PC-3 (cell line): ENCODE measurements at regions not wholly inside any gene's neighbourhood (a gene's known extent, or its start where the extent isn't known, plus 50 kb on each side); places are given as distances from the start of the nearest gene placed in this dataset.

Experiments used
- ATAC-seq: fragments of 200-7000 bp; cut with Tn5 transposase; 2 replicates; pipeline ENCODE4 v1.9.1; 2020; ENCODE audit warnings: mild to moderate bottlenecking, moderate library complexity
- BruUV-seq: library from RNA; stranded (reverse); fragments of 400-500 nt; replicated peaks from 2 replicates; lab custom pipeline; 2021; lab: Mats Ljungman, UMichigan
- CTCF ChIA-PET: fragments of 300-600 bp; sonication (Branson Sonifier 250); formaldehyde crosslinking; loops from one replicate; lab custom pipeline; 2022; ENCODE audit warnings: antibody characterized with exemption; lab: Charles Lee
- POLR2A ChIA-PET: fragments of 300-600 bp; sonication (Branson Sonifier 250); formaldehyde crosslinking; loops from one replicate; lab custom pipeline; 2022; ENCODE audit warnings: antibody characterized with exemption; ENCODE audit not compliant: unreplicated experiment; lab: Charles Lee
- DNase-seq: peaks from one replicate; pipeline ENCODE4 v3.0.0-alpha.2; 2015
- H2AFZ ChIP-seq: fragments of 300-600 bp; sonication (generic); 2 replicates; pipeline ENCODE4 v1.6.0; 2016; ENCODE audit warnings: antibody characterized with exemption, low read length
- H3F3A ChIP-seq: fragments of 300-600 bp; sonication (generic); one replicate; pipeline ENCODE4 v1.6.0; 2017; ENCODE audit warnings: antibody characterized with exemption, low read length, control low read depth, mild to moderate bottlenecking; ENCODE audit not compliant: unreplicated experiment
- H3K27ac ChIP-seq: fragments of 300-600 bp; sonication (generic); 2 replicates; pipeline ENCODE4 v1.5.1; 2016; ENCODE audit warnings: mild to moderate bottlenecking, low read length
- H3K27me3 ChIP-seq: fragments of 300-600 bp; sonication (generic); 2 replicates; pipeline ENCODE4 v1.6.1; 2016; ENCODE audit warnings: low read length, mixed read lengths
- H3K36me3 ChIP-seq: fragments of 300-600 bp; sonication (generic); 2 replicates; pipeline ENCODE4 v1.6.1; 2016; ENCODE audit warnings: low read depth, mixed run types, low read length, mixed read lengths
- H3K4me1 ChIP-seq: fragments of 300-600 bp; sonication (generic); 2 replicates; pipeline ENCODE4 v1.5.1; 2016; ENCODE audit warnings: low read length; ENCODE audit not compliant: insufficient read depth
- H3K4me2 ChIP-seq: fragments of 300-600 bp; sonication (generic); 2 replicates; pipeline ENCODE4 v1.6.0; 2016; ENCODE audit warnings: low read length
- H3K4me3 ChIP-seq: fragments of 300-600 bp; sonication (generic); 2 replicates; pipeline ENCODE4 v1.5.1; 2016; ENCODE audit warnings: mild to moderate bottlenecking, low read length, mixed read lengths
- H3K79me2 ChIP-seq: fragments of 300-600 bp; sonication (generic); 2 replicates; pipeline ENCODE4 v1.6.1; 2017; ENCODE audit warnings: low read length, mixed read lengths
- H3K9ac ChIP-seq: fragments of 300-600 bp; sonication (generic); 2 replicates; pipeline ENCODE4 v1.6.0; 2016; ENCODE audit warnings: mild to moderate bottlenecking, low read length
- H3K9me2 ChIP-seq: fragments of 300-600 bp; sonication (generic); replicated peaks from 2 replicates; pipeline ENCODE4 v1.6.1; 2016; ENCODE audit warnings: mixed run types, low read length, mixed read lengths
- H3K9me3 ChIP-seq: fragments of 300-600 bp; sonication (generic); 2 replicates; pipeline ENCODE4 v1.6.1; 2016; ENCODE audit warnings: low read length, mixed read lengths
- H4K20me1 ChIP-seq: fragments of 300-600 bp; sonication (generic); 2 replicates; pipeline ENCODE4 v1.6.1; 2016; ENCODE audit warnings: low read length, mixed read lengths
- EZH2 ChIP-seq: fragments of 300-600 bp; sonication (generic); IDR thresholded peaks from one replicate; pipeline ENCODE4 v1.6.1; 2017; ENCODE audit warnings: antibody characterized with exemption, mild to moderate bottlenecking, low read length; ENCODE audit not compliant: unreplicated experiment
- EZH2phosphoT487 ChIP-seq: fragments of 300-600 bp; sonication (generic); IDR thresholded peaks from 2 replicates; pipeline ENCODE4 v1.6.1; 2018; ENCODE audit warnings: mild to moderate bottlenecking, antibody characterized with exemption, low read length, borderline replicate concordance
- intact Hi-C: fragments of 100-400 bp; cut with micrococcal nuclease; formaldehyde crosslinking; loops from 2 replicates; pipeline ENCODE4 v1.9.0; 2023
- TF ChIP-seq, protein P1 (sequence below): fragments of 300-600 bp; sonication (generic); conservative IDR thresholded peaks from 2 replicates; pipeline ENCODE4 v1.5.1; 2017; ENCODE audit warnings: antibody characterized with exemption, low read depth, mild to moderate bottlenecking, low read length

DNA sequence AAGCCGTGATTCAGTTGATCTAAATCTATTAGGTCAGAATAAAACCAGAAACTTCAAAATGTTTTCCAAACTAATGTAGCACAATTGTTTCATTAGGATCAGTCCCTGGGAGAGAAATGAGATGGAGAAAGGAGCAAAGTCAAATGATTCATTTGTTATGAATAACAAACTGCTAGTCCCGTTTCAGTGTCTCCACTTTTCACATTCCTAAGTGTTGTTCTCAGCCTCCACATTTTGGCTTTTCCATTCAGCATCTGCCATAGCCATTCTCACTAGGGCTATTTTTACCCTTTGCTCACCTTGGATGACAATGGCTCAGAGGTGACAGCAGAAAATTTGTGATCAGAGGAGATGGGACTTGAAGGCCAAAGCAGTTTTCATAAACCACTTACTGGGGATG is 314.1 kb upstream of the KIF2A start:
- no TSS peak for BruUV-seq
- no peak for ATAC-seq
- TF ChIP-seq EZH2 (no peak), EZH2phosphoT487 (no peak)
- TF ChIP-seq, protein P1, sequence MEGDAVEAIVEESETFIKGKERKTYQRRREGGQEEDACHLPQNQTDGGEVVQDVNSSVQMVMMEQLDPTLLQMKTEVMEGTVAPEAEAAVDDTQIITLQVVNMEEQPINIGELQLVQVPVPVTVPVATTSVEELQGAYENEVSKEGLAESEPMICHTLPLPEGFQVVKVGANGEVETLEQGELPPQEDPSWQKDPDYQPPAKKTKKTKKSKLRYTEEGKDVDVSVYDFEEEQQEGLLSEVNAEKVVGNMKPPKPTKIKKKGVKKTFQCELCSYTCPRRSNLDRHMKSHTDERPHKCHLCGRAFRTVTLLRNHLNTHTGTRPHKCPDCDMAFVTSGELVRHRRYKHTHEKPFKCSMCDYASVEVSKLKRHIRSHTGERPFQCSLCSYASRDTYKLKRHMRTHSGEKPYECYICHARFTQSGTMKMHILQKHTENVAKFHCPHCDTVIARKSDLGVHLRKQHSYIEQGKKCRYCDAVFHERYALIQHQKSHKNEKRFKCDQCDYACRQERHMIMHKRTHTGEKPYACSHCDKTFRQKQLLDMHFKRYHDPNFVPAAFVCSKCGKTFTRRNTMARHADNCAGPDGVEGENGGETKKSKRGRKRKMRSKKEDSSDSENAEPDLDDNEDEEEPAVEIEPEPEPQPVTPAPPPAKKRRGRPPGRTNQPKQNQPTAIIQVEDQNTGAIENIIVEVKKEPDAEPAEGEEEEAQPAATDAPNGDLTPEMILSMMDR: no peak
- POLR2A ChIA-PET: no interaction called here
- Histone ChIP-seq H2AFZ (no peak overlapping the region), H3K4me2 (no peak overlapping the region), H3F3A (no peaks in the 10 kb centered on the region), H3K9me2 (no peaks in the 10 kb centered on the region), H3K9me3 (no peaks in the 10 kb centered on the region), H3K4me3 (no peak overlapping the region), H3K4me1 (no peaks in the 10 kb centered on the region), H3K36me3 (no peaks in the 10 kb centered on the region), H3K79me2 (no peaks in the 10 kb centered on the region), H4K20me1 (no peaks in the 10 kb centered on the region), H3K9ac (no peak overlapping the region), H3K27ac (no peak overlapping the region), H3K27me3 (peaks cover 17% of the 10 kb centered on the region)
- DNase-seq: no peak
- intact Hi-C loops: no loop called here
- CTCF ChIA-PET: no interaction called here

DNA sequence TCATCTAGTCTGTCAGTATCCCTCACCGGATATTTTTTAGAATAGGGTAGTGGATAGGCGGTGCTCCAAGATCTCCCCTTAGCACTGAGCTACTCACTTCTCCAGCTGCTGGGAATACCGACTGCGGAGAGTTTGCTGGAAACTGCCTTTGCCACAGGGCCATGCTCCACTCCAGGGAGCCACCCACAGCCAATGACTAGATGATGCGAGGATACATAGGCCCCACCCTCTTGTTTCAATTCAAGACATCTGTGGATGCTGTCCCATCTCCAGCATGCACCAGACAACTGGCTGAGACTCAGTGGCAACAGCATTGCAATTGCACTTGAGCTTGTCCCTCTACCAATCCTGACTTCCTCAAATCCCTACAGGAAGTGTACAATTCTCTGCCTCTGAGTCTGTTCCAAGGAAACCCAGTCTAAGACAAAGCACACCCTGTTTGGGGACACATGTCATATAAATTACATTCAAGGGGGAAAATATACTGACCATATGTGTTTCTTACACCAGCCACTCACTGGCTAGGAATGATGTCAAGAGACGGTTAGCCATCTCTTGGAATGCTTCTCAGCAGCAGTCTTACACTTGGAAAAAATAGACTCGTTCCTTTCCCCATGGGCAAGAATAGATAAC is 312.6 kb upstream of the KIF2A start:
- Histone ChIP-seq H3K4me2 (no peak overlapping the region), H2AFZ (no peak overlapping the region), H3F3A (no peaks in the 10 kb centered on the region), H3K27me3 (peaks cover 17% of the 10 kb centered on the region), H3K36me3 (no peaks in the 10 kb centered on the region), H3K27ac (no peak overlapping the region), H4K20me1 (no peaks in the 10 kb centered on the region), H3K9me3 (no peaks in the 10 kb centered on the region), H3K4me1 (no peaks in the 10 kb centered on the region), H3K4me3 (no peak overlapping the region), H3K9ac (no peak overlapping the region), H3K79me2 (no peaks in the 10 kb centered on the region), H3K9me2 (no peaks in the 10 kb centered on the region)
- ChIA-PET CTCF (no interaction called here), POLR2A (no interaction called here)
- intact Hi-C loops: no loop called here
- DNase-seq (no peak), ATAC-seq (no peak)
- TF ChIP-seq EZH2phosphoT487: no peak
- TF ChIP-seq, protein P1: no peak
- no peak for TF ChIP-seq EZH2
- no TSS peak for BruUV-seq

DNA sequence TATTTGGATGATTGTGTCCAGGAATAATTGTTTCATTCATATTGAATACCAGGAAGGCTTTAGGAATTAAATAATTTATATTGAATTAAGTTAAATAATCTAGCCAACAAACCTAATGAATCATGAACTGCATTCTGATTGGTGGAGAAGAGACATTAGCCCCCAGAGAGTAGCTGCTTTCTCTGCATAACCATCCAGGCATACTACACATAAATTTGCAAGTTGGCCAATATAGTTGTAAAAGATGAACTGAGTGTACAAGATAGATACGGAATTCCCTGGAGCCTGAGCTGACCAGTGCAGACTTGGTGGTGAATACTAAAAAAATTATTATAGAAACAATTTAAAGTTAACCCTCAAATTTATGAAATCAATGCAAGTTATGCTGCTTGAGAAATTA is 311.8 kb upstream of the KIF2A start:
- H3K4me3 ChIP-seq: no peak overlapping the region
- BruUV-seq: no TSS peak
- H3K27ac ChIP-seq: no peak overlapping the region
- no peak overlapping the region for H3K4me2 ChIP-seq
- H3K9me3 ChIP-seq: no peaks in the 10 kb centered on the region
- intact Hi-C loops: no loop called here
- H2AFZ ChIP-seq: no peak overlapping the region
- no peak for DNase-seq
- H3K4me1 ChIP-seq: no peaks in the 10 kb centered on the region
- H4K20me1 ChIP-seq: no peaks in the 10 kb centered on the region
- ATAC-seq: no peak
- no peaks in the 10 kb centered on the region for H3K79me2 ChIP-seq
- ChIA-PET CTCF (no interaction called here), POLR2A (no interaction called here)
- H3K9ac ChIP-seq: no peak overlapping the region
- TF ChIP-seq, protein P1: no peak
- no peak for TF ChIP-seq EZH2phosphoT487
- TF ChIP-seq EZH2: no peak
- no peaks in the 10 kb centered on the region for H3K36me3 ChIP-seq
- no peaks in the 10 kb centered on the region for H3F3A ChIP-seq
- H3K9me2 ChIP-seq: no peaks in the 10 kb centered on the region
- H3K27me3 ChIP-seq: peaks cover 17% of the 10 kb centered on the region
